ENCODE measurements at regions not wholly inside any gene's neighbourhood (a gene's known extent, or its start where the extent isn't known, plus 50 kb on each side); places are given as distances from the start of the nearest gene placed in this dataset.

- FAIRE-seq, result no peak
Observed at GRCh38 chr6:44561060-44561623, 173.6 kb downstream of the CDC5L start.

GRCh38 chr6:44561832-44562665, 174.5 kb downstream of the CDC5L start:
- no peak for FAIRE-seq

GRCh38 chr6:44563397-44563796, 175.9 kb downstream of the CDC5L start:
- FAIRE-seq, result no peak

GRCh38 chr6:44564906-44565524, 177.5 kb downstream of the CDC5L start:
- FAIRE-seq, result no peak

GRCh38 chr6:44567406-44567805, 179.9 kb downstream of the CDC5L start:
- no peak for FAIRE-seq

- FAIRE-seq, result no peak
Observed at GRCh38 chr6:44569131-44569530, 181.6 kb downstream of the CDC5L start.

GRCh38 chr6:44569931-44570385, 182.5 kb downstream of the CDC5L start:
- no peak for FAIRE-seq

GRCh38 chr6:44571510-44571909, 184.0 kb downstream of the CDC5L start:
- FAIRE-seq, result no peak

- peak; percentile 87 for FAIRE-seq
Observed at GRCh38 chr6:44572346-44572745, 184.8 kb downstream of the CDC5L start.

- no peak for FAIRE-seq
Observed at GRCh38 chr6:44575644-44576043, 188.1 kb downstream of the CDC5L start.

GRCh38 chr6:44576132-44576631, 188.7 kb downstream of the CDC5L start:
- no peak for FAIRE-seq

GRCh38 chr6:44580901-44581300, 193.4 kb downstream of the CDC5L start:
- no peak for FAIRE-seq

- FAIRE-seq, result no peak
Observed at GRCh38 chr6:44582930-44583329, 195.4 kb downstream of the CDC5L start.

GRCh38 chr6:44590471-44590870, 203.0 kb downstream of the CDC5L start:
- FAIRE-seq, result no peak

- no peak for FAIRE-seq
Observed at GRCh38 chr6:44593539-44593944, 206.0 kb downstream of the CDC5L start.

- FAIRE-seq, result no peak
Observed at GRCh38 chr6:44594481-44594880, 207.0 kb downstream of the CDC5L start.

- FAIRE-seq, result no peak
Observed at GRCh38 chr6:44598679-44599078, 211.2 kb downstream of the CDC5L start.

GRCh38 chr6:44599672-44600071, 212.2 kb downstream of the CDC5L start:
- FAIRE-seq, result no peak

GRCh38 chr6:44603044-44603686, 215.7 kb downstream of the CDC5L start:
- no peak for FAIRE-seq

GRCh38 chr6:44606504-44606903, 219.0 kb downstream of the CDC5L start:
- FAIRE-seq, result no peak

GRCh38 chr6:44606976-44607375, 219.5 kb downstream of the CDC5L start:
- no peak for FAIRE-seq

GRCh38 chr6:44608175-44608574, 220.7 kb downstream of the CDC5L start:
- no peak for FAIRE-seq

- FAIRE-seq, result no peak
Observed at GRCh38 chr6:44609051-44609612, 221.6 kb downstream of the CDC5L start.

Measured in endometrium (tissue), 2 donors.